SH-SY5Y (cell line): ENCODE measurements at regions not wholly inside any gene's neighbourhood (a gene's known extent, or its start where the extent isn't known, plus 50 kb on each side); places are given as distances from the start of the nearest gene placed in this dataset.

Experiments used
- GATA2 ChIP-seq: IDR thresholded peaks from 2 replicates; pipeline ENCODE4 v1.6.1; 2011; ENCODE audit warnings: mild to moderate bottlenecking, low read depth, low read length
- GATA3 ChIP-seq: IDR thresholded peaks from 2 replicates; pipeline ENCODE4 v1.6.1; 2011; ENCODE audit warnings: low read depth, mild to moderate bottlenecking, low read length, moderate library complexity

GRCh38 chr11:25659706-25660105 is 672.2 kb upstream of the ANO3 start:
- TF ChIP-seq GATA3 = no peak
- TF ChIP-seq GATA2 = no peak
